Body of pancreas (tissue), 4 donors: ENCODE measurements at regions not wholly inside any gene's neighbourhood (a gene's known extent, or its start where the extent isn't known, plus 50 kb on each side); places are given as distances from the start of the nearest gene placed in this dataset.

Experiments used
- POLR2A ChIP-seq, 3 donors: fragments of 450-650 bp; IDR thresholded peaks; one replicate each; pipeline ENCODE4 v1.6.1; 2016; ENCODE audit warnings: antibody characterized with exemption in 3 of 3, mild to moderate bottlenecking in 2 of 3
- TF ChIP-seq, protein P1 (sequence below), 7 experiments: fragments of 450-650 bp in 4 of 7; fragments of 200-600 bp in 3 of 7; sonication (generic) in 3 of 7; IDR thresholded peaks; one replicate each; pipeline ENCODE4 v1.5.1; 2016 to 2019; ENCODE audit warnings: antibody characterized with exemption in 7 of 7

DNA sequence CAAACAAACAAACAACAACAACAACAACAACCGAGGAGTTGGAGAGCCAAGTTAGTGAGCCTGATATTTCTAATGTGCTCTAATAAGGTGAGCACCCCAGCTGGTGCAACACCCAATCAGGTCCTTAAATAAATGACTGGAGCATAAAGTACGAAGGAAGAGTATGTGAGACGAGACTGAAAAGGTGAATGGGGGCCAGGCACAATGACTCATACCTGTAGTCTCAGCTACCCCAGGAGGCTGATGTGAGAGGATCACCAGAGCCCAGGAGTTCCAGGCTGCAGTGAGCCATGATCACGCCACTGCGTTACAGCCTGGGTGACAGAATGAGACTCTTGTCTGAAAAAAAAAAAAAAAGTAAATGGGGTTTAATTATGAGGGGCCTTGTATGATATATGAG, 152.0 kb upstream of the ZRANB2 start:
- TF ChIP-seq, protein P1, sequence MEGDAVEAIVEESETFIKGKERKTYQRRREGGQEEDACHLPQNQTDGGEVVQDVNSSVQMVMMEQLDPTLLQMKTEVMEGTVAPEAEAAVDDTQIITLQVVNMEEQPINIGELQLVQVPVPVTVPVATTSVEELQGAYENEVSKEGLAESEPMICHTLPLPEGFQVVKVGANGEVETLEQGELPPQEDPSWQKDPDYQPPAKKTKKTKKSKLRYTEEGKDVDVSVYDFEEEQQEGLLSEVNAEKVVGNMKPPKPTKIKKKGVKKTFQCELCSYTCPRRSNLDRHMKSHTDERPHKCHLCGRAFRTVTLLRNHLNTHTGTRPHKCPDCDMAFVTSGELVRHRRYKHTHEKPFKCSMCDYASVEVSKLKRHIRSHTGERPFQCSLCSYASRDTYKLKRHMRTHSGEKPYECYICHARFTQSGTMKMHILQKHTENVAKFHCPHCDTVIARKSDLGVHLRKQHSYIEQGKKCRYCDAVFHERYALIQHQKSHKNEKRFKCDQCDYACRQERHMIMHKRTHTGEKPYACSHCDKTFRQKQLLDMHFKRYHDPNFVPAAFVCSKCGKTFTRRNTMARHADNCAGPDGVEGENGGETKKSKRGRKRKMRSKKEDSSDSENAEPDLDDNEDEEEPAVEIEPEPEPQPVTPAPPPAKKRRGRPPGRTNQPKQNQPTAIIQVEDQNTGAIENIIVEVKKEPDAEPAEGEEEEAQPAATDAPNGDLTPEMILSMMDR (IDR thresholded peaks at IDR 0.05) = no peak
- no peak for TF ChIP-seq POLR2A (IDR thresholded peaks at IDR 0.05)
